Endothelial cell of hepatic sinusoid (primary cell): ENCODE measurements at regions not wholly inside any gene's neighbourhood (a gene's known extent, or its start where the extent isn't known, plus 50 kb on each side); places are given as distances from the start of the nearest gene placed in this dataset.

ENCODE experiments used
- in situ Hi-C: cut with HindIII; loops from 2 replicates; pipeline ENCODE4 v1.10.0; 2017; ENCODE audit warnings: low sequenced_read_pairs

DNA sequence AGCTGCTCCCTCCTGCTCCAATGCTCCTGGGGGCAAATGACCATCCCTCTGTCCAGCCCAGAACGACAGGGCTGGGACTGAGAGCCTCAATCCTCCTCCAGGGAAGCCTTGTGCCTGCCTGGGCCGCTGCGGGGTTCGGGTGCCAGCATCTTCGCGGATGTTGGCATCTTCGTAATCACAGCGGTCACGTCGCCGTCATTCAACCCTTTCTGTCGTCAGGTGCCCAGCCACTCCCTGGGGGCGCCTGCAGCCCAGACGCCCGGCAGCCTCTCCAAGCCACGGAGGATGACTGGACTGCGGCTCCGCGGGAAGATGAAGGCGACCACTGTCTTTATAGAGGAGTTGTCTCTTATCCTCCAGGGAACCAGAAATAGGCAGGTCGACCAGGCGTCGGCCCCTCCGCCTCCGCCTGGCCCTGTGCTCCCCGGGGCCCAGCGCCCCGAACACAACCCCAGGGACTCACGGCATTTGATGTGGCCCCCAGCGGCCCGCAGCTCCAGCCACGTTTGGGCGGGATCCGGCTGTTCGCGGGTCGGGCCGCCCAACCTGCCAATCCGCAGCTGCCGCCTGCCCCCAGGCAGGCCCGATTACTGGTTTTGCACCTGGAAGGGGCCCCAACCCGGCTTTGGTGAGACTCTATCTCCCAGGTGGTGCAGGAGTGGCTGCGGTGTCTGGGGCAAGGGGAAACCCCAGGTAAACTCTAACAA is 113.9 kb downstream of the THNSL2 start:
- in situ Hi-C loops: no loop called here

DNA sequence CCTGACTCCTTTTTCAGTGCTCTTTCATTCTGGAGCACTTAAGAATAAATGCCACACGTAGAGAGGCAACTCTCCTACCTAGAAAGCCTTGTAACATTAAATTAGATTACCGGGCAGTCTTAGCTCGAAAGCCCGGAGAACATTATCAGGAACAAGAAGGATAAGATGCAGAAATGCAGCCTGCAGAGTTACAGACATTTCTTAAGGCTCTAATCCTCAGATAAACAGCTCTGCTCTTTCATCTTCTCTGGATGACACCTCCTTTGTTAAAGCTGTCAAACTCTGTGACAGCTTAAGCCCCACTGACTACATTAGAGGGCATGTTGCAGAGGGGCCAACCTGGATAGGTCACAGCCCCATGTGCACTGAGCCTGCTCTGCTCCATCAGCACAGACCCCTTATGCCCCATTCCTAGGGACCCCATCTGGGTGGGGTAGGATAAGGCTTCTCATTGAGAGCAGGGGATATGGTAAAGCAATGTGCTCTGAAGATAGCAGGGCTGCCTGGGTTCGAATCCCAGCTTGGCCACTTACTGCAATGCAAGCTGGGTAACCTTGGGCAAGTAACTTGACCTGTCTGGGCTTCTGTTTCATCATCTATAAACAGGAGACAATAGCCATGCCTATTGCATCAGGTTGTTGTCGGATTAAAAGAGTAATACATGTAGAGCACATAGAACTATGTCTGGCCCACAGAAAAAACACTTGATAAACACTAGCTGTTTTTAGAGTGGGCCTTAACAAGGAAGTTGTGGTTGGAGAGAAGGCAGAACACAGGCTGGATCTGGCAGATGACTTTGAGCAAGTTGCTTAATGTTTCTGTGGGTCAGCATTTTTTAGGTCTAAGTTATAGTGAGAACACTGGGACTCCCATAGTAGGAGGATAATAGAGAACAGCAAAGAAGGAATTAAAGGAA is 111.4 kb downstream of the THNSL2 start:
- in situ Hi-C loops: no loop called here

DNA sequence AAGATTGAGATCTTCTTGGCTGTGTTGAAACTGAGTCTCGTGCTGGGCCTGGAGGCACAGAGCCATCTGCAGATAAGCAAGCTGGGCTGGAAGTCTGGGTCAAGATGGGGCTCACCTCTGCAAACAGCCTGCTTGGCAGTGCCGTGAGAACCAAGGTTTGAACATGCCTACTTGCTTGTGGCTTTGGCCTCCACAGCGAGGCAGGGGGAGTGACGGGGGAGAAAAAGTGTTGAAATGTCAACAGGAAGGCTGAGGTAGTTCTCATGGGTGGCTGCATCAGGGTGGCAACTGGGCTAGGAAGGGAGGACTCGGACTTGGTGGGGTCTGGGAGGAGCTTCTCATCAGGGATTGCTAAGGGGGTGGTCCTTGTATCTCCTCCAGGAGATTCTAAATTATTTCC is 99.7 kb downstream of the THNSL2 start:
- in situ Hi-C loops: no loop called here

DNA sequence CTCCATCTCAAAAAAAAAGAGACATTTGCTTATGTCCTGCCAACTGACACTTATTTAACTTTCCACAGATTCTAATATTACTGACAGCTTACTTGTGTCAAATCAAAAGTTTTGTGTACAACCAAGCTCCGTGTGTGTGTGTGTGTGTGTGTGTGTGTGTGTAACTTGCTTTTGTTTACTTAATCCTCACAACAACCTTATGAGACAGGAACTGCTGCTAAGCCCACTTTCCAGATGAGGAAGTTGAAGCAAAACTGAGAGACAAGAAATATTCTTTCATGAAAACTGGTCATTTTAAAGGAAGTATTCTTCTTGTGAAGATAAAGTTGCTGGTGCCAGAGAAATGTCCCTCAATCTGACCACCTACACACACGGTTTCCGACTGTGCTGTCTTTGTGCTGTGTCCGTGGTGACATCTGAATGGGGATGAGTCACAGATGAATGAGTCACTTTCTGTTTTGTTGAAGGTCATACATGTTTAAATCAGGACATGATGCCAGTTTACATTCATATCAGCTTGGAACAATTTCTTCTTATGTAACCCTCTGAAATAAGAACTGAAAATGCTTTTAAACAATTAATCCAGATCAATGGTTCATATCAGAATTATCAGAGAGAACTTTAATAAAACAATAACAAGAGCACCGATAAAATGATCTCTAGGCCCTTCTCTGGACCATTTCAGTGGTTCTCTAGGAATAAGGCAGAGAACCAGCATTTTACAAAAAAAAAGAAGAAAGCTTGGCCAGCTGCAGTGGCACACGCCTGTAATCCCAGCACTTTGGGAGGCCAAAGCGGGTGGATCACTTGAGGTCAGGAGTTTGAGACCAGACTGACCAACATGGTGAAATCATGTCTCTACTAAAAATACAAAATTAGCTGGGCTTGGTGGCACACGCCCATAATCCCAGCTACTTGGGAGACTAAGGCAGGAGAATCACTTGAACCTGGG is 95.5 kb downstream of the THNSL2 start:
- in situ Hi-C loops: no loop called here

DNA sequence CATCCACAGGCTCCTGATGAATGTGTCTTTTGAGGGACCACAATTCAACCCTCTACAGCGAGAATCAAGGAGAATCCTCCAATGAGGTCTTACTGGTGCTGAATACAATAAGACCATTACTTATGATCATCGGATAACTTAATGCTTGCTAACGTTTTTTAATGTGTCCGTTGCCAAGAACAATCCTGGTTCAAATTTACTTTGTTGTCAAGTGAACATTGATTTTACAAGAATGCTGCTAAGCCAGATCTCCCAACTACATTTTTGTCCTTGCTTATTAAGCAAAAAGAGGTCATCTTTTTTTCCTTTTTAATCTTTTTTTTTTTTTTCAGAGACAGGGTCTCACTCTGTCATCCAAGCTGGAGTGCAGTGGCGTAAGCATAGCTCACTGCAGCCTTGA is 93.7 kb downstream of the THNSL2 start:
- in situ Hi-C loops: no loop called here

DNA sequence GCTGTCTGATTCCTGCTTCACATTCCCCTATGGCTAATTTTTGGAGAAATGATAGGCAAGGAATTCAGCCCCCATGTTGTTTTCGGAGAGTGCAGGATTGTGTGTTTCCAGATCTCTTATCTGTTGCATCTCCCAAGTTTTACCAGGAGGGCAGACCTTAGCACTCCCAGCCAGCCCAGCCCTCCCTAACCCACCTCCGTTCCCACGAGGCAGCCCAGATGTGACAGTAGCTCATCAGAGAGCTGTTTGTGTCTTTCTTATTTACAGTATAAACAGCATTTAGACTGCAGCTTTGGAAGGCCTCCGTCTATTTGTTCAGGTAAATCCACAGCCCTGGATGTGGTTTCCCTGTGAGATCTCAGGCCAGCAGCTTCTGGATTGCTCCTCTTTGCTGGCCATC is 91.6 kb downstream of the THNSL2 start:
- in situ Hi-C loops: no loop called here

DNA sequence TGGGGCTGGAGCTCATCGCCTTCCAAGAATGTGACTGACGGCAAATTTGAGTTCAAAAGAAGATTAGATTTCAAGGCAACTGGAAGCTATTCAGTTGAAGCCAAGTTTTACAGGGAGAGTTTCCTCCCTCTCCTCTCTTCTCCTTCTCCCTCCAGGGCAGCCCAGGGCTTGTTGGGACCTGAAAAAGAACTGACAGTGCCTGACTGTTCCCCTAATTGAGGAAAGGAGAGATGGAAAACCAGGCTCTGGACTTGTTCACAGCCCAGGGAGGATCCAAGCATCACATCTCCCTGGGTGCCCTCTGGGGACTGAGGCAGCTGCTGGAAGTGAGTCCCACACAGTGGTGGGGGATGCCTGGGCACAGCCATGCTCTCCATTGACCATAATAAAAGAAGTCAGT is 88.1 kb downstream of the THNSL2 start:
- in situ Hi-C loops: no loop called here

DNA sequence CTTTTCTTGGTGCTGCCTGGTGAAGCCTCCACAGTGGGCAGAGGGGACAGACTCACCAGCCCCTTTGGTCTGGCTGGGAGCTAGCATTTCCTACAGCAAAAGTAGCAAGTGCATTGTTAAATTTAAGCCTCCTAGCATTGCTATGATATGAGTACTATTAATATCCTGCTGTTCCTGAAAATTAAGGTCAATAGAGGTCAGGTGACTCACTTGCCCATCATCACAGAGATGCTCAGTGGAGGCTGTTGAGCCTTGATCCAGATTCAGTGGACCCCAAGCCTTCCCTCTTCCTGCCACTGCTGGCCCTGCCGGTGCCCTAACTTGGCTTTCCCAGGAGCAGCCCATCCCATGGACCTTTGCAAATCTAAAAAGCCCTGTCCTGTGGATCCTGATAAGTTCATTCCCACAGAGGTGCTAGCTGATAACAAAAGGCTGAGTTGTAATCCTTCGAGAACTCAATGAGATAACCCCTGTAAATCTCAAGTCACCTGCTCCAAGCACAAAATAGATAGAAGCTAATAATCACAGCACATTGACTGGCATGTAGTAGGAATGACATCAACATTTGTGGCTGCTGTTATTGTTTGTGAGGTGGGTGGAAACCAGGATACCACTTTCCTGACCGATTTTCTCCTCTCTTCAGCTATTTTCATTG is 84.4 kb downstream of the THNSL2 start:
- in situ Hi-C loops: loop anchor here (5.0 kb wide), 1 partner anchor 43 kb away; no protein-coding TSS in a partner anchor

DNA sequence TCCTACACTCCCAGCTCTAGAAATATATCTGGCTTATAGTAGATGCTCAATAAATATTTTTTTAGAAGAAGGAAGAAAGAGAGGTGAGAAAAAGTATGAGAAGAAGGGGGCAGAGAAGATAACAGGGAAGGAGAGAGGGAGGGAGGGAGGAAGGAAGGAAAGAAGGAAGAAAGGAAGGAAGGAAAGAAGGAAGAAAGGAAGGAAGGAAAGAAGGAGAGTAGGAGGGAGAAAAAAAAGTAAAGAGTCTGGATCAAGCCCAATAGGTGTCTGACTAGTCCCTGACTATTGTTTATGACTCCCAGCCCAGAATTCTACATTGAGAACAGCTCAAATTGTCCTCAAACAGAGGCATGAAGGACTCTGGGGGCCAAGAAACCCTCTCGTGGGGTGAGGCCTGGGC is 83.9 kb downstream of the THNSL2 start:
- in situ Hi-C loops: loop anchor here (5.0 kb wide), 1 partner anchor 43 kb away; no protein-coding TSS in a partner anchor

DNA sequence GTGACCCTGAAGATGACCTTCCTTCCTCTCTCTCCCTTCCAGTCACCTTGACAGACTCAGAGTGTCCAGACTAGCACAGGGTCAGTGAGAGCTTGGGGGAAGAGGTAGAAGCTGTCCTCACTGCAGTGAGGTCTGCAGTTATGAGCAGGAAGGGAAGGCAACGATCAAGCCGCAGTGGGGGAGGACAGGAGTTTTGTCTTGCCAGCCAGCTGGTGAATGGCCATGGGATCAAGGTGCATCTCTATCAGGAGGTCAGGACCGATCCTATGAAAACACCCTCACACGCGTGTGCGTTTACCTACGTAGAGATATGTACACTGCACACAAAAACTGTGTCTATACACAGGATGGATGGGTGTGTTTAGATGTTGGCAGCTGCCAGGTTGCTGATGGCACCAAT is 83.2 kb downstream of the THNSL2 start:
- in situ Hi-C loops: loop anchor here (5.0 kb wide), 1 partner anchor 44 kb away; no protein-coding TSS in a partner anchor

DNA sequence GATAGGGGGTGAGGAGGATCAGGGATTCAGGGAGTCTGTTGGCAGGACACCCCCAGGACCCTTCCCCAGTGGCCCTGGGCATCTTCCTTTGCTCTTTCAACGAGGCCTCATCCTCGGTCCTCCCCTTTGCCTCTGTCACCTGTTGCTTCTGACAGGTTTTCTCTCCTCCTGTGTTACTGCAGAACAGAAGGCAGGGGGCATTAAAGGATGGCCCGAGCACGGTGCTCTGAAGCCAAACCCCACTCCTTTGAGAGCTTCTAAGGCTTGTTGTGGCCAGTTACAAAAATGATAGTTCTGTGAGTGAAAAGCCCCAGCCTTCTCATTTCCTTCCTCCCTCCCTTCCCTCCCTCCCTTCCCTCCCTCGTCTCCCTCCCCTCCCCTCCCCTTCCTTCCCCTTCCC is 82.5 kb downstream of the THNSL2 start:
- in situ Hi-C loops: loop anchor here (5.0 kb wide), 1 partner anchor 45 kb away; no protein-coding TSS in a partner anchor

DNA sequence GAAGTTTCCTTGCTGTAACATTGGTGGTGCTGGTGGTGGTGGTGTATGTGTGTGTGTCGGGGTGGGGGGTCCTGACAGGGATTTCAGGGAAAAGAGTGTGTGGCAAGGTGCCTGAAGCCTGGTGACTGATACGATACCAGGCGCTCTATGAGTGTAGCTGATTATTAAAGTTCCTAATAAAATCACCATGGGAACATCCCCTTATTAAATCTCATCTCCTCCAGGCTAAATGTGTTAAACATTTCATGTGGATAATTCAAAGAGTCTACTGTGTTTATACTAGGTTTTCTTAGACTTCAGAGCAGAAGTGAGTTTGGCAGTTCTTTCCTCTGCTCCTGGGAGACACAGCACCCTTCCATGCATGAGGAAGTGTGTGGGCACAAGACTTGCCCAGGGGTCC is 82.0 kb downstream of the THNSL2 start:
- in situ Hi-C loops: loop anchor here (5.0 kb wide), 1 partner anchor 45 kb away; no protein-coding TSS in a partner anchor

DNA sequence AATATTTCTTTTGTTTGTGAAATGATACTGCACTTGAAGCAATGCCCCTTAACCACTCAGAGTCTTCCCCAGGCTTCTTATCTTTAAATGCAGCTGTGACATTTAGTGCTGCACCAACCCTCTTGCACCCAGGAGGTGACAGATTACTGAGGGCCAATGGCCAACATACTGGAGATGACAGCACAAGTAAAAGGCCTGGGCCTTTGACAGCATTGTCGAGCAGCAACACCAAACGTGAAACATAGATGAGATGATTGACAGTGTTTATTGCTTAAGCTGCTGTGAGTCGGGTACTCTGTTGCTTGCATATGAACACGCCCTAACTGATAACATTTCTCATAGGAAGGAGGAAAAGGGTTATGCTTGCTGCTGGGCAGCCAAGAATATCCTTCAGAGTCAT is 80.3 kb downstream of the THNSL2 start:
- in situ Hi-C loops: loop anchor here (5.0 kb wide), 1 partner anchor 47 kb away; no protein-coding TSS in a partner anchor

DNA sequence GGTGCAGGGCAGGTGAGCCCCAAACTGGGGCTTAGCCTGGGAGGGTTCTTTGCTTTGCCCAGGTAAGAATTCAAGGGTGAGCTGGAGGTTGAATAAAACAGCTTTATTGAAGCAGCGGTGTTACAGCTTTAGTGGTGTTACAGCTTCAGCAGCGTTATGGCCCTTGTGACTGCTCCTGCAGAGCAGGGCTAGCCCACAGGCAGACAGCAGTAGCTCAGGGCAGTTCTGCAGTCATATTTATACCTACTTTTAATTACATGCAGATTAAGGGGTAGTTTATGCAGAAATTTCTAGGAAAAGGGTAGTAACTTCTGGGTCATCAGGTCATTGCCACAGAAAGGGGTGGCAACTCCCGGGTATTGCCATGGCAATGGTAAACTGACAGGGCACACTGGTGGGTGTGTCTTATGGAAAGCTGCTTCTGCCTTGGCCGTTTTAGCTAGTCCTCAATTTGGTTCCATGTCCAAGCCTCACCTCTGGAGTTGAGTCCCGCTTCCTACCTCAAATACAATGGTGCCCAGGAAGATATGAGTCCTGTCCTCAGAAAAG is 78.2 kb downstream of the THNSL2 start:
- in situ Hi-C loops: no loop called here

DNA sequence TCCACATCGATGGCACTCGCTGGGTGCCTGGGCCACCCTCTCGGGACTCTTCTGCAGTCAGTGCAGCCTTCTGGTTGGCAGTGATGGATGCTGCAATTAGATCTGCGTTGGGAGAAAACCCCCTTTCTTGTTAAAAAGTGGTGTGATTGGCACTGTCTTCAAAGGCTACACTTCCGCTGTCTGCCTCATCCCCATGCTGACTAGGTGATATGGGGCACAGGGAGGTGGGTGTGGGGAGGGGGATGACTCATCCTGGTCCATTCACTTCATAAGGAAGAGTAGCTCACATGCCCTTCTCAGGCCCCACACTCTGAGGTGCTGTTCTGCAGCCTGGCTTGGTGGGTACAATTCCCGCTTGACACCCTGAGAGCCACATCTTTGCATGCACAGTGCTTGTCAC is 77.4 kb downstream of the THNSL2 start:
- in situ Hi-C loops: no loop called here

DNA sequence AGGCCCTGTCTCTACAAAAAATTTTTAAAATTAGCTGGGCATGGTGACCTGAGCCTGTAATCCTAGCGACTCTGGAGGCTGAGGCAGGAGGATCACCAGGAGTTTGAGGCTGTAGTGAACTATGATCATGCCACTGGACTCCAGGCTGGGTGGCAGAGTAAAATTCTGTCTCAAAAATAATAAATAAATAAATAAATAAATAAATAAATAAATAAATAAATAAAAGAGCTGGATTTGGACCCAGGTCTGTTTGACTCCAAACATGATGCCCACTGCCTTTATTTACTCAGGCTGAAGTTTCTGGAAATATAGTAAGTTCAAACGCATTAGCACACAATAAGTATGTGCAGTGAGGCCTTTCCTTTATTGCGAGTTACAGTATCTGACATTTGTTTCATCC is 75.0 kb downstream of the THNSL2 start:
- in situ Hi-C loops: no loop called here

DNA sequence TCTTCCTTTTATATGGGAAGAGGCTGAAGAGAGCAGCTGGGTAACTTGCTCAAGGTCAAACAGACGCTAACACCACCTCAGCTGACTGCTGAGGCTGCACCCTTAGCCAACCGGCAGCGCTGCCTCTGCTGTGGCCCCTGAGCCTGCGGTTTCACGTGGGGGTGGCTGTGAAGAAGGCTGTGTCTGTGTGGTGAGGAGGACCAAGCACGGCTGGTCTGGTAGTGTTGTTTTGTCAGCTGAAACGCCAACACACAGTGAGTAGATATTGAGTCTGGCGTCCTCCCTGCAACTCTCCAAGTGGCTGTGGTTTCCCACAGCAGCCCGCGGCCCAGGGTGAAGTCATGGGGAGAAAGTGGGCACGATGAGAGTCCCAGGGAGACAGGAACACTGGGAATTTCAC is 69.6 kb downstream of the THNSL2 start:
- in situ Hi-C loops: no loop called here

DNA sequence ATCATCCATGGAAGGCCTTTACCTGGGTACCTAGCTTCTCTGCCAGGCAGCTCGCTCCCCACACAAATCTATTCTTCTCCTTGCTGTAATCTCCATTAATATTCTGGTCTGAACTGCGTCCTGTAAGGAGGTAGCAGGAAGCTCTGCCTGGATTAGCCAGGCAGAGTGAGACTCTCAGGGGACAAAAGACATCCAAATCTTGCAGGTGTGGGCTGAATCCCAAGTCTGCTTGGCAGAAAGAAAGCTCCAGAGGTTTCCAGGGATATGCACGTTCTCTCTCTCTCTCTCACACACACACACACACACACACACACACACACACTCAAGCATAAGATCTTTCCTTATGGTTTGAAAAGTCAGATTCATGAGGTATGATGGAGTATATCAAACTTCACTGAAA is 66.5 kb downstream of the THNSL2 start:
- in situ Hi-C loops: no loop called here
